ENCODE measurements at regions not wholly inside any gene's neighbourhood (a gene's known extent, or its start where the extent isn't known, plus 50 kb on each side); places are given as distances from the start of the nearest gene placed in this dataset.
"Not testable (repeated sequence)": the region's sequence is repeated elsewhere in the genome, so short reads cannot be mapped to it uniquely, and the experiment has no call there.

DNA sequence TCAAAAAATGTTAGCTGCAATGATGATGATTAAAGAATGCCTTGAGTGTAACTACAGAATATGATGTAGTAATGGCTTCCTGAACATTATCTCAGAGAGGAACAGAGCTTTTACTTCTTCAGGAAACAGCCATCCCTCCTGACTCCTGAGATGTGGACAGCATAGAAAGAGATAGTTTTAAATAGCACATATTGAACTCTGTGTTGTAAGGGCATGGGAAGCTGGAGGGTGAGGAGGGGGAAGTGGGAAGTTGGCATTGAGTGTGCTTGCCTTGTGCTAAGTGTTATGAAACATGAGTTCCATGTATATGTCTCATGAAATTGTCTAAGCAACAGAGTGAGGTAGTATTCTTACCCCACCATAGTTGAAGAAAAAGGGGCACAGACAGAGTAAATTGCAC lies 161.5 kb upstream of the SLC28A3 start:
- no peak for DNase-seq (ENCODE audit: low read depth, low spot score)

DNA sequence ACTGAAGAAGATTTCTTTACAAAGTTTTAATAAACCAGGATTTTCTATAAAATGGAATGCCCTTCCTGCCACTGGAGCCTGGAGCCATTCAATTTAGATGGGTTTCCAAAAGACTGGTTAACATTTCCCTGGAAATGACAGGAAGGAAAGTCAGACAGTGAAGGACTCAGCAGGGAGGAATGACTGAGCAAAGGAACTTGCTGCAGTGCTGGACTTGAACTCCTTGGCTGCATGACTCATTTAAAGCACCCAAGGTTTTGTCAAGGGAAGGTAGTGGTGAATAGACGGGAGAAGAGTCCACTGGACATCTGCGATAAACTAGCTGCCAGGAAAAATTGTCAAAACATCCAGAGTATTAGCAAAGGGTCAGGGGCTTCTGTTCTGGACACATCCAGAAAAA lies 163.8 kb upstream of the SLC28A3 start:
- DNase-seq (ENCODE audit: low read depth, low spot score), result no peak

DNA sequence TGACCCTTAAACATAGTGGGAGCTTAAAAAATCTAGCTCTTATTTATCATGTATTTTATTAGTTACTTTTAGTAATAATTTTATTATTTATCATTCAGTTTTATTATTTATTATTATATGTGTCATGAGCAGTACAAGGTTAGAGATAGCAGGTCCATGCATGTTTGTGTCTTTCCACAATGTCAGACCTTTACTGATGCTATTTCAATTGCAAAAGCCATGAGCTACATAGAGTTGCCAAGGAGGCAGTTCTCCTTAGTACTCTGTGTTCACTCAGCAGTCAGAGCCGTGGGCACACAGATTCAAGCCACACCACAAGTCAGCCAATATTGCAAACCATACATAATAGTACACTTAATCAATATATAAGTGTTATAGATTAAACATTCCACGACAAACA lies 157.9 kb upstream of the NTRK2 start:
- DNase-seq (ENCODE audit: low read depth, low spot score), result no peak

DNA sequence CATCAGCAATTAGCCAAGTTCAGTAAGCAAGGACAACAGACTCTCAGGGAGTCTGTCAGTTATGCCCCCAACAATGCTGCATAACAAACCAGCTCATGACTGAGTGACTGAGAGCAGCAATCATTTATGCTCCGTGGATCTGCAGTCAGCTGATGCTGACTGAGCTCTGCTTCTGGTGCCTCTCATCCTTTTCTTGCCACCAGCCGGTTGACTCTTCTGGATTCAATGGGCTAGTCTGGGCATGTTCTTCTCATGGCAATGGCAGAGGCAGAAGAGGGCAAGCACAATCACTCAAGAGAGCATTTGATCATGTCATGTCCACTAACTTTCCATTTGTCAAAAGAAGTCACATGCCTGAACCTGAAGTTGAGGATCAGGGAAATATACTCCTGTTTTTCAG lies 157.0 kb upstream of the NTRK2 start:
- no peak for DNase-seq (ENCODE audit: low read depth, low spot score)

DNA sequence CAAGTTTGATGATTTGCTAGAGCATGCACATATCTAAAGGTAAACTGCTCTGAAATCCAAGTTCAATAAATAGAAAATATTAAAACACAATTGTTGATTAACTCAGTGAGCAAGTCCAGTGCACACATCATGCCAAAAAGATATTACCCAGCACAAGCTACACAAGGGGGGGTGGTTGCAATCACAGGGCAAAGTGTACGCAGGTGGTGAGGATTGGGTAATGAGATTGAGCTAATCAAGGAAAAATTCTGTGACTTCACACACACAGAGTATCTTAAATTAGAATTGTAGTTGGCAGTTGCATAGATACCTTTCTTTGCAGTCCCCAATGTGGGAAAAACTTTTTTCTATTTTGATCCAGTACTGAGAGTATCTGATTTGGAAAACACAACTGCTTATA lies 156.1 kb upstream of the NTRK2 start:
- no peak for DNase-seq (ENCODE audit: low read depth, low spot score)

DNA sequence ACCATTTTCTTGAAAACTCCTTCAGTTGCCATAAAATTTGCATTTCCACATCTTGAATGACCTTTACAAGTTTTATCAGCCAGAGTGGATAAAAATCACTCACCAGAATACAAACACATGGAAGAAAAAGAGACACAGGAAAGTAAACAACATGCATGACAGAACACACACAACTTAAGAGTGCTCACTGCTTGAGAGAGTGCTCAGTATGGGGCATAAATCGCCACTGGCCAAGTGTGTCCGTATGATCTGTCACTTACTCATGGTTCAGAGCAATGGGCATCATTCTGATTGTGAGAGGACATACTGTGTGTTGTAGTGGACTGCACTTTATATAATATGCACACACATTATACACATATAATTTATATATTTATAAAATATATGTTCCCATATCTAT lies 155.6 kb upstream of the NTRK2 start:
- DNase-seq (ENCODE audit: low read depth, low spot score), result no peak

DNA sequence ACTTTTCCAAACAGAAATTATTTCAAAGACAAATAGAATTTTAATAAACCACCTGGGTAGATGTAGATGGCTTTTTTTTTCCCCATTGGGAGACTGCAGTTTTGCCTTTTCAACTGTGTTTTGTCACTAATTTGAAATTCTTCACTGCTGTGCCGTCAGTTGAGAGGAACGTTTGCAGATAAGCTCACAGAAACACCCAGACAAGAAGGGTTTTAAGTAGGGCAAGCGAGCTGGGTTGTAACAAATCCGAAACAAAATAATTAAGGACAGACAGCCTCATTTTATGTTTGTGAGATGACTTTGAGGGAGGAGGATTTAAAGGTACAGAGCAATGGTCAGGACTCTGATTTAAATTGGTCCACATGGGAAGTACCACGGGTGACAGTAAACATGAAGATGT lies 155.1 kb upstream of the NTRK2 start:
- DNase-seq (ENCODE audit: low read depth, low spot score), result no peak

DNA sequence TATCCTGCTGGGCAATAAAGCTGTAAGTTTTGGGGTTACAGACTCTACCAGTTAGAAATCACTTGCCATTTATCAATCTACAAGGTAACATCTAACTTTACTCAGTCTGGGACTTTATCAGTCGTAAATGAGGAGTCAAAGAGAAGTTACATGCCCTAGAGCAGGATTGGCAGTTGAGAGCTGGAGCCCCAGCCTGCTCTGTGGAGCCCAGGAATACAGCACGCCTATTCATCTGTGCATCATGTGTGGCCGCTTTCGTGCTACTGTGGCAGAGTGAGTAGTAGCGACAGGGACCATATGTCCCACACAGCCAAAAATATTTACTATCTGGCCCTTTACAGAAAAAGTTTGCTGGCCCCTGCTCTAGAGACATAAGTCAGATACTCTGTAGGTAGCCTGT lies 152.5 kb upstream of the NTRK2 start:
- no peak for DNase-seq (ENCODE audit: low read depth, low spot score)

DNA sequence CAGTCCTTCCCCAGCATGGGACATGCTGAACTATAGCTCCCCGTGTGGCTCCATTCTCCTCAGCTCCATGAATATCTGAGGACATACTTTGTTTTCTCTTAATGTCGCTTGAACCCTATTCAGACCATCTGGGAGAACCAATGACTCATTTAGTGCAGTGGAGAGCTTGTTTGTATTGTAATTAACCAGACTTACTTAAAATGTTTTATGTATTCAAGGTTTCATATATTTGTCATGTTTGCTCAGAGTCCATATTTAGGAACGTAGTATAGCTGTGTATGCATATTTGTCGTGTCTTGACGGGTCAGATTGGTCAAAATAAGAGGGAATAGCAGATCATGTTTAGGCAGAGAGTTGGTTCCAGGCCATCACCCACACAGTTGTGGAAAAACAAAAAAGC lies 150.1 kb upstream of the NTRK2 start:
- no peak for DNase-seq (ENCODE audit: low read depth, low spot score)

DNA sequence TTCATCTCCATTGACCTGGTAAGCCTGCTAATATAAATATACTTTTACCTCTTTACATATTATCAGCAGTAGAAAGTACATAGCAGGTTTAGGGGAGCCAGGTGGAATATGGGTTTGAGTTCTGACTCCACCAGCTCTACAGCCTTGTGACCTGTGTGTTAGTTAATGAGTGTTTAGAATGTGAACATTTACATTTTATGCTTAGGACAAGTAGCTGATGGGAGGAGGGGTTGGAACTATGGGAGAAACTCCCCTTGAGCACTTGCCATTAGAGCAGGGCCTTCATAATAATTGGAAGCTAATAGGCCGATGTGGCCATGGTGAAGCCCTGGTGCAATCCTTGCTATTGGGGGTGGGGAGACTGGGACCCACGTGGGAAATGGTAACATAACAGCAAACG lies 148.3 kb upstream of the NTRK2 start:
- no peak for DNase-seq (ENCODE audit: low read depth, low spot score)

DNA sequence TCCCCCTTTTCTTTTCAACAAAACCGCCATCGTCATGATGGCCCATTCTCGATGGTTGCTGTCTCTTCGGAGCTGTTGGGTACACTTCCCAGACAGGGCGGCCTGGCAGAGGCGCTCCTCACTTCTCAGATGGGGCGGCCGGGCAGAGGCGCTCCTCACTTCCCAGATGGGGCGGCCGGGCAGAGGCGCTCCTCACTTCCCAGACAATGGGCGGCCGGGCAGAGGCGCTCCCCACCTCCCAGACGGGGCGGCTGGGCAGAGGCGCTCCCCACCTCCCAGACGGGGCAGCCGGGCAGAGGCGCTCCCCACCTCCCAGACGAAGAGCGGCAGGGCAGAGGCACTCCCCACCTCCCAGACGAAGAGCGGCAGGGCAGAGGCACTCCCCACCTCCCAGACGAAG lies 143.3 kb upstream of the NTRK2 start:
- DNase-seq (ENCODE audit: low read depth, low spot score), result not testable (repeated sequence)

DNA sequence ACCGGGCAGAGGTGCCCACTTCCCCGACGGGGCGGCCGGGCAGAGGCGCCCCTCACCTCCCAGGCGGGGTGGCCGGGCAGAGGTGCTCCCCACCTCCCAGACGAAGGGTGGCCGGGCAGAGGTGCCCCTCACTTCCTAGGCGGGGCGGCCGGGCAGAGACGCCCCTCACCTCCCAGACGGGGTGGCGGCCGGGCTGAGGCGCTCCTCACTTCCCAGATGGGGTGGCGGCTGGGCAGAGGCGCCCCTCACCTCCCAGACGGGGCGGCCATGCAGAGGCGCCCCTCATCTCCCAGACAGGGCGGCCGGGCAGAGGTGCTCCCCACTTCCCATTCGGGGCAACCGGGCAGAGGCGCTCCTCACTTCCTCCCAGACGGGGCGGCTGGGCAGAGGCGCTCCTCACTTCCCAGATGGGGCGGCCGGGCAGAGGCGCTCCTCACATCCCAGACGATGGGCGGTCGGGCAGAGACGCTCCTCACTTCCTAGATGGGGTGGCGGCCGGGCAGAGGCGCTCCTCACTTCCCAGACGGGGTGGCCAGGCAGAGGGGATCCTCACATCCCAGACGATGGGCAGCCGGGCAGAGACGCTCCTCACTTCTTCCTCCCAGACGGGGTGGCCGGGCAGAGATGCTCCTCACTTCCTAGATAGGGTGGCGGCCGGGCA lies 142.3 kb upstream of the NTRK2 start:
- not testable (repeated sequence) for DNase-seq (ENCODE audit: low read depth, low spot score)

DNA sequence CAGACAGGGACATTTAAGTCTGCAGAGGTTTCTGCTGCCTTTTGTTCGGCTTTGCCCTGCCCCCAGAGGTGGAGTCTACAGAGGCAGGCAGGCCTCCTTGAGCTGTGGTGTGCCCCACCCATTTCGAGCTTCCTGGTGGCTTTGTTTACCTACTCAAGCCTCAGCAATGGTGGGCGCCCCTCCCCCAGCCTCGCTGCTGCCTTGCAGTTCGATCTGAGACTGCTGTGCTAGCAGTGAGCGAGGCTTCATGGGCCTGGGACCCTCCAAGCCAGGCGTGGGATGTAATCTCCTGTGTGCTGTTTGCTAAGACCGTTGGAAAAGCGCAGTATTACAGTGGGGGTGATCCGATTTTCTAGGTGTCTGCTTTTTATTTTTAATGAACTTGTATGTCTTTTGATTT lies 133.6 kb upstream of the NTRK2 start:
- not testable (repeated sequence) for DNase-seq (ENCODE audit: low read depth, low spot score)

DNA sequence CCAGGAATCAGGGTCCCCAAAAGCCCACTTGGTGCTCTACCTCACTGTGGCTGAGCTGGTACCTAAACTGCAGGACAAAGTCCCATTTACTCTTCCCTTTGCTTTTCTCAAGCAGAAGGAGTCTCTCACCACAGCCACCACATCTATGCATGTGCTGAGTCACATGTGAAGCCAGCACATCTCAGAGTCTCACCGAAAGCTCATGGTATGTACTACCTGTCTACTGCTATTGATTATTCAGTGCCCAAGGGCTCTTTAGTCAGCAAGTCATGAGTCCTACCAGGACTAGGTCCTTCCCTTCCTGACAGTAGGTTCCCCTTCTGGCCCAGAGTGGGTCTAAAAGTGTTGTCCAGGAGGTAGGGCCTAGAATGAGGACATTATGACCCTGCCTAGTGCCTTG lies 130.7 kb upstream of the NTRK2 start:
- no peak for DNase-seq (ENCODE audit: low read depth, low spot score)

DNA sequence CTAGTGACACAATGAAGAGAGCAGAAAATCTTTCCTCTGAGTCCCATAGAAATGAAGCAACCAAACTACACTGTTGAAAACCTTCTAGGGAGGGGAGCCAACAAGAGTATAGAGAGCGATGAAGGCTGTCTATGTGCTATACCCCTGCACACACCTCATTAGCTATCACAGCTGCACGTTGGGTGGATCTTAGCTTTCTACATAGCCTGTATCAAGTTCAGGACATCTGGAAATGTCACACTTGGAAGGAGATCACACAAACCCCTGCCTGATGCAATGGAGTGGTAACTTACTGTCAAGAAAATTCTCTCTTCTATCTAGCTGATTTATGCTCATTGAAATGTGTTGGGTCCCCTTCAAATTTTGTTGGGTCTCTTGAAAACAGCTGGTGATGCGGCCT lies 127.0 kb upstream of the NTRK2 start:
- no peak for DNase-seq (ENCODE audit: low read depth, low spot score)

DNA sequence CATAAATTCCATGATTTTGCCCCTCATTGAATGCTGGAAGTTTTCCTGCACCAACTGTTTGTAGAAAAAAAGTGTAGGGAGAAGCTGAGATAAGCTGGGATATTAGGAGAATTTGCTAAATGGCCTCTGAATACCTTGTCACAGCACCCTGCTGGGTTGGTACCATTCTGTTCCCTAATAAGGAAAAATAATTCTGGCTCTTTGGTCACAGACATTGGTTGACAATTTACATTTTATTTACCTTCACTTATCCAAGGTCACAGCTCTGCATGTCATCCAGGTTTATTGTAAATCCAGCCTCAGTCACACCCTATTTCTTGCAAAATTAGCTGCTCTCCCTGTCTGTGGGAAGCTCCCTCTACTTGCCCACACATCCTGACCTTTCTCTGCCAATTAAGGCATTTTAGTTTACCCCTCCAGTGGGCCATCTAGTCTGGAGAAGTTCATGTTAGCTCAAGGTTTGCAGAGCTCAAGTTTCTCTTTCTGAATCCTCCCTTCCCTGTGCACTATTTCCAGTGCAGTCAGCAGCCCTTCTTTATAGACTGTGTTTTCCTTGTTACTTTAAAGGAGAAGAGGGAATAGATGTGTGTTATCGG lies 115.4 kb upstream of the NTRK2 start:
- DNase-seq (ENCODE audit: low read depth, low spot score), result no peak

DNA sequence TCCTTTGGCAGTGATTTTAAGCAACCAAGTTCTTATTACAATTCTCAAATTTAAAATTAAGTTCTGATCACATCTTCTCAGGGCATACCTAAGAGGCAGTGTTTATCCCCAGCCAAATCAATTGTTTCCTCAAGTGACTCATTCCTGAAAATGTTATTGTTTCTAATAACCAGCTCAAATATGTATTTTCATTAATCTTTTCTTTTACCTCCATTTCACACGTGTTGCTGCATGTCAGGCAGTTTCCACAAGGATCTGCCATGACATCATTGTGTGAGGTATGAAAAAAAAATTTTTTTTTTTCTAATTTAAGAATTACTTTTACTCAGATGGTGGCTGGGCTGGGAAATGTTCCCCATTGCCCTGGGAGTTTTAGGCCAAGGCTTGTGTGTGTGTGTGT lies 113.0 kb upstream of the NTRK2 start:
- no peak for DNase-seq (ENCODE audit: low read depth, low spot score)

DNA sequence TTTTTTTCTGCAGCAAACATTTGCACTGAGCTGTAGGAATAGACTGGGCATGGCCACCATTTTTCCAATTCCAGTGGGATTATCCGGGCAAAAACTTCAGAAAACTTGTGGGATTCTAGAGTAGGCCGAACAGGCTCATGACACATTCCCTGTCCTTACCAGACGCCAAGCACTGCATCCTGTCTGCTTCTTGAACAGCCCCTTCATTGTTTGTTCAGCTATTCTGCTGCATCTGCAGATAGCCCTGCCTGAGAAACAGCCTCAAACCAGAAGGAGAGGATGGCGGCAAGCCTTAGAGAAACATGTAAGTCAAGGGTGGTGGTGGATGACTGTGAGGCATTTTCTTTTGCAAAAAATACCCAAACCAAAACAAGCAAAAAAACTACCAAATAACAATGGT lies 111.8 kb upstream of the NTRK2 start:
- DNase-seq (ENCODE audit: low read depth, low spot score), result no peak

DNA sequence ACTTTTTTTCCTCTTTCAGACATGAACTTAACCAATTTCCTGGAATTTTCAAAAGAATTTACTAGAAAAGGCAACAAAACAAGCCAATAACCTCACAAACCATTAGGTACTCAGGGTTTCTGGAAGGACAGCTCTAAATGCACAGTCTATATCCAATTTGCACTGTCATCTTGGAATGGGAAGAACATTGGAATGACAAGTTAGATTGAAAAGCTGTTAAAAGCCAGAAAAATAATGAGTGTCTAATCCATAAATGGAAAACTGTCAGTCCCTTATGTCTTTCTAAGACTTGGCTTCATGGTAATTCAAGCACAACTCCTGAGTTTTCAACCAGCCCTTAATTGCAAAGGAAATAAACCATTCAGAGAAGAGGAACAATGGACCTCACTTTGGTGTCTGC lies 105.8 kb upstream of the NTRK2 start:
- no peak for DNase-seq (ENCODE audit: low read depth, low spot score)

DNA sequence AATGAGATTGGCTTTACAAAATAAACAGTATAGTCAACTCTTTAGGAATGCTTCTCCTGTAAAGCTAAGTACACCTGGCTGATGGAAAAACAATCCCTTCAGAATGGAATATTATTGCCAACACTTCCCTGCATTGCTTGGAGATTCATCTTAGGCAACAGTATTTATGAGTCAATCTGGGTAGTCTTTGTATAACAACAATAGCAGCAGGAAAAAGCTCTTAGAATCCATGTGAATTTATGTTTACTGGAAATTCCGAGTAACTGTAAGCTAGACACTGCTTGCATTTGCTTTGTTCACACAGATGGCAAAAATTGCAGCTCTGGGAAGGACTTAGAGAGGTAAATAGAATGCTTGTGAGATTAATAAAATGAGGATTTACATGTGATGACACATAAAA lies 101.7 kb upstream of the NTRK2 start:
- DNase-seq (ENCODE audit: low read depth, low spot score), result no peak

DNA sequence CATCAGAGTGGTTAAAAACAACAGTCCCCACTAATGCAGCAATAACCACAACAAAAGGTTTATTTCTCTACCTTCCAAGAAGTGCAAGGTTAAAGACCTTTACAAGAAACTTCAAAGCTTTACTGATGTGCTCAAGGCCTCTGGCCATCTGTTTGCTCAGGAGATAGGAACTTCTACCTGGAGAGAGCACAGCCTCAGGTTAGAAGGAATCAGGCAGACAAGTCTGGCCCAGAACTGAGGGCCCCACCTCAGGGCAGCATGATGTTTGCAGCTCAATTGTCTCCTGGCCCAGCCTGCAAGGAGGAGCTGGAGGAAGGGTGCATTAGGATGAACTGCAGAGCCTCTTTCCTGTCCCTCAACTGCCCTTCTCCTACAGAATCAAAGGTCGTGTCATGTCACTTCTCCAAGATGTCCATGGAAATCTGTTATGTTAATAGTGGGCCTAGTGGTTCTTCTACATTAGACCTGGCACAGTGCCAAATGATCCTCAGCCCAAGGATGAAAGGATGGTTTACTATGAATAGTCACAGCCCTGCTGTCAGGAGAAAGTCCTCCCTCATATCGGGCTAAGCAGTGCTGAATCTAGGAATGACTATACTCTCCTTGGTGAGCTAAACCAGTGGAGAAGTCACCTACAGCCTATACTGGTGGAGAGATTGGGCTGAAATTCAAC lies 98.9 kb upstream of the NTRK2 start:
- no peak for DNase-seq (ENCODE audit: low read depth, low spot score)

DNA sequence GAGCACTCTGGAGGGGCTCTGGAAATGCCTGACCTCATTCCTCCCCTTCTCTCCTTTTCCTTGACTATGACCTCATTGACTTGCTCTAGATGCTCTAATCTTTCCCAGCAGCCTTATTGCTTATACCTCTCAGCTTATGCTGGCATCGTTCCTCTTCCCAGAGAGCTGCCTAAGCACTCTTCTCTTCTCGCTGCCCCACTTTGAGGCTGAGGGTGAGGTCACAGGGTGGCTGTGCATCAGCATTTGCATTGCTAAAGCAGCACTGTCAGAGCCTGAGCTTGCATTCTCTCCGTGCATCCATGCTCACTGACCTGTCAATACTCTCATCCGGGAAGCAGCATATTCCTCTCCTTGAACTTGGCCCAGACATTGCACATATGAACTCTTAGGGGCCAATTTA lies 96.4 kb upstream of the NTRK2 start:
- no peak for DNase-seq (ENCODE audit: low read depth, low spot score)

DNA sequence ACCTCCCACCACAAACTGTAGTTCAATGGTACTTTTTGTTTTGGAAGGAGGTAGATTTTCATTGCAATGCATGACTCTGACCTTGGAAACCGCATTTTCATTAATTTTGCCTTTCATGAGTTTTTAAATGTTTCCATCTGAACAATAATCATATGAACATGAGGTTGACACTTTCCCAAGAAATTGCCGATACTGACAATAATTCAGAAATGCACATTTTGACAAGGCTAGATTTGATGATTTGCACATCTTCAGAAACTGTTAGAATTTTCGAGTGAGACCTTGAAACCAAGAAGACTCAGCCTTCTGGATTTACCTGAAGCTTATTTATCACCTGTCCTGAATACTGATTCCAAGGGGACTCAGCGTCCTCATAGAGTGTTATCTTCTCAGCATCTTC lies 93.8 kb upstream of the NTRK2 start:
- DNase-seq (ENCODE audit: low read depth, low spot score), result no peak

Measured in activated CD4-positive, CD25-positive, alpha-beta regulatory T cell treated with anti-CD3 and anti-CD28 coated beads, Interleukin-2, amount 50 U/mL, for 16 hours (primary cell).